CD14-positive monocyte (primary cell): ENCODE measurements at regions not wholly inside any gene's neighbourhood (a gene's known extent, or its start where the extent isn't known, plus 50 kb on each side); places are given as distances from the start of the nearest gene placed in this dataset.

Experiments
- DNase-seq, 3 donors: peaks; one replicate each; pipeline ENCODE4 v3.0.0-alpha.2; 2011 to 2022
- H2AFZ ChIP-seq: 2 replicates; pipeline ENCODE4 v1.6.0; 2012; ENCODE audit warnings: mild to moderate bottlenecking, low read depth, low read length, inconsistent platforms; ENCODE audit not compliant: insufficient read depth, poor library complexity, severe bottlenecking
- H3K27ac ChIP-seq, 2 donors: 1 replicate in 1 of 2; 2 replicates in 1 of 2; pipeline ENCODE4 v1.5.1; 2012 to 2013; ENCODE audit warnings: low read length in 2 of 2, control low read depth in 1 of 2, inconsistent platforms in 1 of 2, low read depth in 1 of 2, mild to moderate bottlenecking in 1 of 2
- H3K27me3 ChIP-seq, 2 donors: one replicate each; pipeline versions ENCODE4 v1.6.0 to v1.6.1; 2011 to 2013; ENCODE audit warnings: low read length in 2 of 2; ENCODE audit not compliant: control insufficient read depth in 2 of 2, insufficient read depth in 2 of 2
- H3K36me3 ChIP-seq, 2 donors: replicated peaks in 1 of 2; 1 replicate in 1 of 2; 2 replicates in 1 of 2; pipeline versions ENCODE4 v1.5.1 to v1.6.1; 2012 to 2013; ENCODE audit warnings: low read length in 2 of 2, control low read depth in 1 of 2, inconsistent platforms in 1 of 2, mild to moderate bottlenecking in 1 of 2; ENCODE audit not compliant: insufficient read depth in 2 of 2, control insufficient read depth in 1 of 2
- H3K4me1 ChIP-seq, 2 donors: 1 replicate in 1 of 2; 2 replicates in 1 of 2; pipeline versions ENCODE4 v1.5.1 to v1.6.1; 2012 to 2013; ENCODE audit warnings: low read length in 2 of 2, control low read depth in 1 of 2, inconsistent platforms in 1 of 2, mild to moderate bottlenecking in 1 of 2, moderate library complexity in 1 of 2; ENCODE audit not compliant: insufficient read depth in 2 of 2, control insufficient read depth in 1 of 2
- H3K4me2 ChIP-seq: replicated peaks from 2 replicates; pipeline ENCODE3; 2012; ENCODE audit warnings: low read length, moderate library complexity, mild to moderate bottlenecking; ENCODE audit not compliant: poor library complexity, severe bottlenecking; ENCODE audit errors: extremely low read depth
- H3K4me3 ChIP-seq, 3 experiments: fragments of 200-600 bp in 1 of 3; sonication (generic) in 1 of 3; replicated peaks in 1 of 3; 1 replicate in 2 of 3; 2 replicates in 1 of 3; pipeline ENCODE4 v1.5.1; 2011 to 2013; ENCODE audit warnings: low read length in 3 of 3, mild to moderate bottlenecking in 3 of 3, control low read depth in 2 of 3, low read depth in 2 of 3, inconsistent platforms in 1 of 3, moderate library complexity in 1 of 3
- H3K79me2 ChIP-seq: 2 replicates; pipeline ENCODE4 v1.6.0; 2012; ENCODE audit warnings: mild to moderate bottlenecking, control low read depth, inconsistent platforms, low read length, moderate library complexity; ENCODE audit not compliant: insufficient read depth
- H3K9ac ChIP-seq: 2 replicates; pipeline ENCODE4 v1.6.0; 2017; ENCODE audit warnings: low read length, mild to moderate bottlenecking; ENCODE audit not compliant: insufficient read depth, poor library complexity, severe bottlenecking
- H3K9me3 ChIP-seq, 2 donors: replicated peaks in 1 of 2; 1 replicate in 1 of 2; 2 replicates in 1 of 2; pipeline versions ENCODE4 v1.5.1 to v1.6.1; 2012 to 2013; ENCODE audit warnings: low read length in 2 of 2, control low read depth in 1 of 2; ENCODE audit not compliant: control insufficient read depth in 1 of 2, insufficient read depth in 1 of 2
- H4K20me1 ChIP-seq: 2 replicates; pipeline ENCODE4 v1.6.0; 2012; ENCODE audit warnings: mild to moderate bottlenecking, low read length, control low read depth, moderate library complexity; ENCODE audit not compliant: insufficient read depth
- H3K27ac Mint-ChIP-seq, 7 donors: one replicate each; pipeline ENCODE4 v1.8.0; 2020; ENCODE audit warnings: mild to moderate bottlenecking in 7 of 7, mixed read lengths in 7 of 7, moderate library complexity in 6 of 7, inconsistent platforms in 2 of 7
- H3K27me3 Mint-ChIP-seq, 3 donors: one replicate each; pipeline ENCODE4 v1.8.0; 2021 to 2022; ENCODE audit warnings: low read depth in 3 of 3, mild to moderate bottlenecking in 3 of 3, mixed read lengths in 3 of 3, moderate library complexity in 3 of 3, inconsistent platforms in 1 of 3
- H3K36me3 Mint-ChIP-seq, 2 donors: one replicate each; pipeline ENCODE4 v1.8.0; 2020; ENCODE audit warnings: mixed read lengths in 2 of 2, inconsistent platforms in 1 of 2, mild to moderate bottlenecking in 1 of 2
- H3K4me1 Mint-ChIP-seq: one replicate; pipeline ENCODE4 v1.8.0; 2020; ENCODE audit warnings: mild to moderate bottlenecking, mixed read lengths
- H3K4me3 Mint-ChIP-seq, 2 donors: one replicate each; pipeline ENCODE4 v1.8.0; 2020; ENCODE audit warnings: mild to moderate bottlenecking in 2 of 2, mixed read lengths in 2 of 2, moderate library complexity in 1 of 2
- H3K9me3 Mint-ChIP-seq, 7 donors: one replicate each; pipeline ENCODE4 v1.8.0; 2020 to 2022; ENCODE audit warnings: mixed read lengths in 7 of 7, mild to moderate bottlenecking in 6 of 7, moderate library complexity in 6 of 7, inconsistent platforms in 2 of 7
- CTCF ChIP-seq: fragments of 200-600 bp; IDR thresholded peaks from one replicate; pipeline ENCODE4 v1.8.0; 2022; ENCODE audit warnings: antibody characterized with exemption, mild to moderate bottlenecking
- WGBS: methylation state at CpG from one replicate; pipeline ENCODE4 v1.1.5; 2013; ENCODE audit warnings: missing lambda C conversion rate; ENCODE audit not compliant: insufficient coverage; 5-methylcytosine and 5-hydroxymethylcytosine counted together
- intact Hi-C, 2 donors: fragments of 100-400 bp; cut with micrococcal nuclease; formaldehyde crosslinking; loops; one replicate each; pipeline versions ENCODE4 v1.15.0 to v1.15.1; 2023

GRCh38 chr3:104402902-104403301 is 963.8 kb upstream of the ALCAM start:
- no peak overlapping the region for H3K4me3 ChIP-seq
- peaks cover 10 to 12% of the 10 kb centered on the region in 2 donors for H3K9me3 ChIP-seq
- H3K4me1 ChIP-seq = no peaks in the 10 kb centered on the region
- intact Hi-C loops = no loop called here
- no peak overlapping the region for H3K9ac ChIP-seq
- H3K4me3 Mint-ChIP-seq = no peak overlapping the region
- no peaks in the 10 kb centered on the region for H3K36me3 Mint-ChIP-seq
- no peaks in the 10 kb centered on the region for H3K27me3 ChIP-seq
- H4K20me1 ChIP-seq = no peaks in the 10 kb centered on the region
- H3K27ac ChIP-seq = no peak overlapping the region
- no peaks in the 10 kb centered on the region for H3K79me2 ChIP-seq
- DNase-seq = no peak
- no peaks in the 10 kb centered on the region for H3K36me3 ChIP-seq
- TF ChIP-seq CTCF = no peak
- WGBS = no CpG with 5 or more reads among the region's 2 CpGs
- no peak overlapping the region for H3K4me2 ChIP-seq
- H3K9me3 Mint-ChIP-seq = peaks cover 6 to 15% (median 7%) of the 10 kb centered on the region in 7 donors
- no peak overlapping the region for H2AFZ ChIP-seq
- H3K27me3 Mint-ChIP-seq = no peaks in the 10 kb centered on the region
- H3K27ac Mint-ChIP-seq = no peak overlapping the region
- no peaks in the 10 kb centered on the region for H3K4me1 Mint-ChIP-seq

GRCh38 chr3:104411757-104412156 is 955.0 kb upstream of the ALCAM start:
- no peak for TF ChIP-seq CTCF
- no peak overlapping the region for H2AFZ ChIP-seq
- H3K36me3 Mint-ChIP-seq = no peaks in the 10 kb centered on the region
- WGBS = no CpG with 5 or more reads among the region's 4 CpGs
- no peak overlapping the region for H3K27ac Mint-ChIP-seq
- no peak overlapping the region for H3K4me3 ChIP-seq
- H3K4me1 Mint-ChIP-seq = no peaks in the 10 kb centered on the region
- no peaks in the 10 kb centered on the region for H3K27me3 Mint-ChIP-seq
- no peak overlapping the region for H3K27ac ChIP-seq
- H3K4me2 ChIP-seq = no peak overlapping the region
- H3K4me1 ChIP-seq = no peaks in the 10 kb centered on the region
- no peak overlapping the region for H3K4me3 Mint-ChIP-seq
- no peak for DNase-seq
- peaks cover 0 to 8% of the 10 kb centered on the region in 2 donors for H3K9me3 ChIP-seq
- peaks cover 0 to 7% (median 0%) of the 10 kb centered on the region in 7 donors for H3K9me3 Mint-ChIP-seq
- intact Hi-C loops = no loop called here
- no peaks in the 10 kb centered on the region for H3K36me3 ChIP-seq
- H3K9ac ChIP-seq = no peak overlapping the region
- no peaks in the 10 kb centered on the region for H3K27me3 ChIP-seq
- H3K79me2 ChIP-seq = no peaks in the 10 kb centered on the region
- H4K20me1 ChIP-seq = no peaks in the 10 kb centered on the region
